SK-N-SH (cell line): ENCODE measurements at regions not wholly inside any gene's neighbourhood (a gene's known extent, or its start where the extent isn't known, plus 50 kb on each side); places are given as distances from the start of the nearest gene placed in this dataset.

Experiments used
- CTCF ChIA-PET: fragments of 300-600, 350-600 bp; formaldehyde crosslinking; extraction: SDS; loops from one replicate; lab custom pipeline; 2021; lab: Yijun Ruan, JAX
- POLR2A ChIA-PET: fragments of 350-600 bp; sonication (Branson Sonifier 250); formaldehyde crosslinking; extraction: SDS; loops from one replicate; lab custom pipeline; 2020; ENCODE audit warnings: antibody characterized with exemption, inconsistent platforms; lab: Yijun Ruan, JAX
- DNase-seq: peaks from one replicate; pipeline ENCODE4 v3.0.0; 2012
- H2AFZ ChIP-seq: fragments of 200-600 bp; sonication (generic); 2 replicates; pipeline ENCODE4 v1.8.1; 2016; ENCODE audit warnings: antibody characterized with exemption, mild to moderate bottlenecking, low read depth
- H3F3A ChIP-seq: fragments of 200-600 bp; sonication (generic); replicated peaks from 2 replicates; pipeline ENCODE3; 2016; ENCODE audit warnings: antibody characterized with exemption, mild to moderate bottlenecking; ENCODE audit not compliant: insufficient read depth
- H3K27ac ChIP-seq, 2 experiments: fragments of 200-500 bp in 1 of 2; fragments of 200-600 bp in 1 of 2; sonication (Bioruptor generic) in 1 of 2; sonication (generic), shearing (Covaris generic) in 1 of 2; 2 replicates each; pipeline versions ENCODE4 v1.5.1 to v1.6.1; 2014 to 2016; ENCODE audit warnings: low read depth in 2 of 2, inconsistent platforms in 1 of 2, low read length in 1 of 2, mild to moderate bottlenecking in 1 of 2, mixed read lengths in 1 of 2
- H3K27me3 ChIP-seq: fragments of 200-600 bp; sonication (generic), shearing (Covaris generic); 2 replicates; pipeline ENCODE4 v1.6.1; 2016; ENCODE audit warnings: mixed run types; ENCODE audit not compliant: insufficient read depth
- H3K36me3 ChIP-seq, 2 experiments: fragments of 200-500 bp in 1 of 2; fragments of 200-600 bp in 1 of 2; sonication (Bioruptor generic) in 1 of 2; sonication (generic) in 1 of 2; replicated peaks in 1 of 2; 2 replicates each; pipeline versions ENCODE3 to v1.5.1; 2014 to 2016; ENCODE audit warnings: low read length in 1 of 2, mild to moderate bottlenecking in 1 of 2; ENCODE audit not compliant: insufficient read depth in 2 of 2, control insufficient read depth in 1 of 2
- H3K4me1 ChIP-seq, 2 experiments: fragments of 200-500 bp in 1 of 2; fragments of 200-600 bp in 1 of 2; sonication (Bioruptor generic) in 1 of 2; sonication (generic), shearing (Covaris generic) in 1 of 2; 2 replicates each; pipeline versions ENCODE4 v1.5.1 to v1.6.1; 2014 to 2016; ENCODE audit warnings: low read depth in 1 of 2, low read length in 1 of 2, mixed run types in 1 of 2; ENCODE audit not compliant: insufficient read depth in 2 of 2, control insufficient read depth in 1 of 2
- H3K4me2 ChIP-seq: fragments of 200-600 bp; sonication (generic), shearing (Covaris generic); 2 replicates; pipeline ENCODE4 v1.6.1; 2017; ENCODE audit warnings: mixed run types
- H3K4me3 ChIP-seq, 2 experiments: fragments of 200-500 bp in 1 of 2; fragments of 200-600 bp in 1 of 2; sonication (Bioruptor generic) in 1 of 2; sonication (generic), shearing (Covaris generic) in 1 of 2; 2 replicates each; pipeline versions ENCODE4 v1.5.1 to v1.8.1; 2014 to 2016; ENCODE audit warnings: low read depth in 2 of 2, inconsistent platforms in 1 of 2, low read length in 1 of 2, mild to moderate bottlenecking in 1 of 2, mixed read lengths in 1 of 2, moderate library complexity in 1 of 2
- H3K79me2 ChIP-seq: fragments of 200-600 bp; sonication (generic); 2 replicates; pipeline ENCODE4 v1.8.1; 2017; ENCODE audit warnings: mild to moderate bottlenecking; ENCODE audit not compliant: insufficient read depth
- H3K9ac ChIP-seq: fragments of 200-600 bp; sonication (generic); 2 replicates; pipeline ENCODE4 v1.6.1; 2017; ENCODE audit warnings: mixed run types
- H3K9me2 ChIP-seq: fragments of 200-600 bp; sonication (generic); 2 replicates; pipeline ENCODE4 v1.6.1; 2017; ENCODE audit warnings: mixed run types
- H3K9me3 ChIP-seq: fragments of 200-600 bp; sonication (generic); 2 replicates; pipeline ENCODE4 v1.6.1; 2017; ENCODE audit warnings: mixed run types, mild to moderate bottlenecking, moderate library complexity
- H4K20me1 ChIP-seq: fragments of 200-600 bp; sonication (generic); 2 replicates; pipeline ENCODE4 v1.6.1; 2017; ENCODE audit warnings: mild to moderate bottlenecking, mixed run types; ENCODE audit not compliant: insufficient read depth
- CTCF ChIP-seq: fragments of 200-600 bp; sonication (generic); IDR thresholded peaks from 2 replicates; pipeline ENCODE4 v1.6.1; 2017; ENCODE audit warnings: antibody characterized with exemption, mild to moderate bottlenecking, moderate library complexity
- FOSL2 ChIP-seq: IDR thresholded peaks from 2 replicates; pipeline ENCODE4 v1.4.0; 2012; ENCODE audit warnings: low read depth, mild to moderate bottlenecking, moderate library complexity, borderline replicate concordance
- GABPA ChIP-seq: IDR thresholded peaks from 2 replicates; pipeline ENCODE4 v1.4.0; 2012; ENCODE audit warnings: low read depth, mild to moderate bottlenecking
- GATA2 ChIP-seq: sonication (generic); formaldehyde crosslinking; IDR thresholded peaks from 2 replicates; pipeline ENCODE4 v1.5.0; 2020; ENCODE audit warnings: mild to moderate bottlenecking, missing genetic modification reagents
- MAX ChIP-seq: IDR thresholded peaks from 2 replicates; pipeline ENCODE4 v1.4.0; 2012; ENCODE audit warnings: low read depth
- MEF2A ChIP-seq: IDR thresholded peaks from 2 replicates; pipeline ENCODE4 v1.4.0; 2012; ENCODE audit warnings: low read depth, borderline replicate concordance
- MXI1 ChIP-seq: IDR thresholded peaks from 2 replicates; pipeline ENCODE4 v1.6.1; 2012; ENCODE audit warnings: mild to moderate bottlenecking, low read depth, low read length, improper control_type of control experiment
- PBX3 ChIP-seq: IDR thresholded peaks from 2 replicates; pipeline ENCODE4; 2012
- POLR2AphosphoS5 ChIP-seq: IDR thresholded peaks from 2 replicates; pipeline ENCODE4 v1.6.1; 2012; ENCODE audit warnings: low read depth, low read length
- RCOR1 ChIP-seq: fragments of 150-350 bp; IDR thresholded peaks from 2 replicates; pipeline ENCODE4 v1.6.1; 2017; ENCODE audit warnings: antibody characterized with exemption, low read length
- RFX5 ChIP-seq: IDR thresholded peaks from 2 replicates; pipeline ENCODE4 v1.6.1; 2012; ENCODE audit warnings: mild to moderate bottlenecking, improper control_type of control experiment, low read length
- TCF12 ChIP-seq: IDR thresholded peaks from 2 replicates; pipeline ENCODE4 v1.4.0; 2012
- WGBS: methylation state at CpG from one replicate; pipeline ENCODE4 v1.1.6; 2017; ENCODE audit warnings: low lambda C conversion rate; 5-methylcytosine and 5-hydroxymethylcytosine counted together

DNA sequence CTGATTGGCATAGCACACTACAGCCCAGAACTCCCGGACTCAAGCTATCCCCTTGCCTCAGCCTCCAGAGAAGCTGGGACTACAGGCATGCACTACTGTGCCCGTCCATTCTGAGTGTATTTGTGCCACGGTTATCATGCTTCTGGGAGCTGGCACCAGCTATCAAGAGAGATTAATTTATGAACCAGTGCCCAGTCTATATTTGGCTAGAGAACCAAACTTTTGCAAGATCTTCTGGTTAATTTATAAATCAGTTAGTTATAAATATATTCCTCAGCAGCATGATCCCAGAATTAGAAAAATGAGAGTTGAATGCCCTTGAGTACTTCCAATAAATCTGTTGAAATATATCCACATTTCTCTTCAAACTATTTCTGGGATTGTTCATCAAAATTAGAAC lies 67.5 kb upstream of the OR5AN1 start:
- 0% methylated on average over 3 of the region's 3 CpGs for WGBS
- Histone ChIP-seq H3K36me3 (no peaks in the 10 kb centered on the region), H2AFZ (no peak overlapping the region)

More for the DNA sequence above, 67.5 kb upstream of the OR5AN1 start:
- Histone ChIP-seq H3K9ac (no peak overlapping the region), H3K9me3 (no peaks in the 10 kb centered on the region), H3K9me2 (no peaks in the 10 kb centered on the region), H3K27me3 (no peaks in the 10 kb centered on the region; the same call in 1 of the 2 replicates), H4K20me1 (no peaks in the 10 kb centered on the region), H3F3A (no peaks in the 10 kb centered on the region), H3K4me1 (no peaks in the 10 kb centered on the region), H3K4me2 (no peak overlapping the region), H3K4me3 (no peak overlapping the region), H3K27ac (no peak overlapping the region), H3K79me2 (no peaks in the 10 kb centered on the region)
- DNase-seq = no peak
- ChIA-PET CTCF (interaction anchor here (0.9 to 1.3 kb wide), 2 partner anchors 88 to 120 kb away, joined by 3 to 4 read pairs; partner anchors contain the start of gene DTX4), POLR2A (no interaction called here)
- TF ChIP-seq MAX (no peak), MXI1 (no peak), PBX3 (no peak), FOSL2 (no peak), GABPA (no peak), TCF12 (no peak), RCOR1 (no peak), MEF2A (no peak), RFX5 (no peak), POLR2AphosphoS5 (no peak), CTCF (no peak), GATA2 (CRISPR knock-in tag) (no peak)
